RWPE2 (cell line): ENCODE measurements at regions not wholly inside any gene's neighbourhood (a gene's known extent, or its start where the extent isn't known, plus 50 kb on each side); places are given as distances from the start of the nearest gene placed in this dataset.

Experiments
- ATAC-seq: fragments of 200-7000 bp; cut with Tn5 transposase; 3 replicates; pipeline ENCODE4 v1.9.1; 2021; ENCODE audit warnings: low read depth
- DNase-seq: peaks from one replicate; pipeline ENCODE4 v3.0.0-alpha.2; 2020; ENCODE audit warnings: low spot score
- H3K27ac ChIP-seq: fragments of 450-650 bp; 2 replicates; pipeline ENCODE4 v1.5.1; 2017; ENCODE audit warnings: mild to moderate bottlenecking; ENCODE audit not compliant: poor library complexity, severe bottlenecking
- H3K27me3 ChIP-seq: fragments of 250-450 bp; sonication (Bioruptor Pico); 2 replicates; pipeline ENCODE4 v1.5.1; 2021; ENCODE audit warnings: mild to moderate bottlenecking, moderate library complexity; ENCODE audit not compliant: insufficient read depth, poor library complexity, severe bottlenecking
- H3K36me3 ChIP-seq: fragments of 250-450 bp; sonication (Bioruptor Pico); 2 replicates; pipeline ENCODE4 v1.5.1; 2020; ENCODE audit warnings: low read depth, mild to moderate bottlenecking, moderate library complexity
- H3K4me1 ChIP-seq: fragments of 250-450 bp; sonication (Bioruptor Pico); 2 replicates; pipeline ENCODE4 v1.5.1; 2021; ENCODE audit warnings: mild to moderate bottlenecking, moderate library complexity; ENCODE audit not compliant: insufficient read depth, poor library complexity, severe bottlenecking
- H3K4me3 ChIP-seq: fragments of 250-450 bp; sonication (Bioruptor Pico); 2 replicates; pipeline ENCODE4 v1.5.1; 2021; ENCODE audit warnings: mild to moderate bottlenecking, moderate library complexity; ENCODE audit not compliant: severe bottlenecking
- H3K9me3 ChIP-seq: fragments of 250-450 bp; sonication (Bioruptor Pico); 2 replicates; pipeline ENCODE4 v1.5.1; 2021; ENCODE audit warnings: mild to moderate bottlenecking, moderate library complexity; ENCODE audit not compliant: severe bottlenecking
- CTCF ChIP-seq: fragments of 450-650 bp; IDR thresholded peaks from one replicate; pipeline ENCODE4 v1.5.1; 2017; ENCODE audit warnings: mild to moderate bottlenecking, moderate library complexity; ENCODE audit not compliant: poor library complexity, severe bottlenecking

DNA sequence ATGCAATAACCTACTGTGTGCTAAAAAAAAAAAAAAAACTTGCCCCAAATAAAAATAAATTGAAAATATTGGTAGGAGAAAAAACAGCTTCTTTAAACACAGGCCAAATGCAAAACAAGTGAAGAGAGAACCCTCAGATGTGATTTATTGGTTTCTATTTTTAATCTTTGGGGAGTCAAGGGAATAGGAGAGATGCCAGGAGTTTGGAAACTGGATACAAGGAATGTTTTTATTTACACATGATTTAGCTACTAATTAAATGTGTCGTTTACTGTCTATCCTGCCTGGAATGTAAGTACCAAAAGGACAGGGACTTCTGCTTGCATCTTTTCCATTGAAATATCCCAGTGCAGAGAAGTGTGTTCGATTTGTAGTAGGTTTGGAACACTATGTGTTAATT, 810.7 kb downstream of the MAFB start:
- DNase-seq (no peak), ATAC-seq (no peak; the same call in 2 of the 3 replicates)
- Histone ChIP-seq H3K4me1 (peaks cover 10% of the 10 kb centered on the region), H3K27ac (peak overlapping the region; percentile 57), H3K4me3 (no peak overlapping the region), H3K36me3 (no peaks in the 10 kb centered on the region), H3K27me3 (no peaks in the 10 kb centered on the region), H3K9me3 (no peaks in the 10 kb centered on the region)
- no peak for TF ChIP-seq CTCF

DNA sequence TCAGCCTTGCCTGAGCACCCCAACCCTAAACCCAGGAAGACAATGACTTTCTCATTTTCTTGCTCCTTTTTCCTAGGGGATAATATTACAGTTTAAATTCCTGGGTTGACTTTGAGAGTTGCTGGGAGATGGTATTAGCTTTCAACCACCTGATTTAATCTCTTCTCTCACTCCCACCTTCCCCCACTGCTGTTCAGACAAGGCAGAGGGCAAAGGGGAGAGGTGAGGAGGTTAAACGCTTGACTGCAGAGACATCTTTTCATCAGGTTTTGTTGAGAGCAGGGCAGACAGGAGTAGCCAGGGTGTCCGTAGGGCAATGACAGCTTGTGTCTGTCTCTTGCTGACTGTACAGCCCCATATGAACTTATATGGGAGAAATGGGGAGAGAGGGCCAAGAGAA, 811.2 kb downstream of the MAFB start:
- no peak for ATAC-seq
- DNase-seq, result no peak
- Histone ChIP-seq H3K27ac (no peak overlapping the region), H3K4me1 (peaks cover 10% of the 10 kb centered on the region), H3K36me3 (no peaks in the 10 kb centered on the region), H3K9me3 (no peaks in the 10 kb centered on the region), H3K4me3 (no peak overlapping the region), H3K27me3 (no peaks in the 10 kb centered on the region)
- no peak for TF ChIP-seq CTCF

GRCh38 chr20:39876976-39877635, 811.9 kb downstream of the MAFB start:
- no peak overlapping the region for H3K4me3 ChIP-seq
- no peak for ATAC-seq
- no peaks in the 10 kb centered on the region for H3K9me3 ChIP-seq
- no peak for TF ChIP-seq CTCF
- H3K36me3 ChIP-seq, result no peaks in the 10 kb centered on the region
- no peak for DNase-seq
- H3K27ac ChIP-seq, result no peak overlapping the region
- H3K27me3 ChIP-seq, result no peaks in the 10 kb centered on the region
- peaks cover 10% of the 10 kb centered on the region for H3K4me1 ChIP-seq

- no peaks in the 10 kb centered on the region for H3K27me3 ChIP-seq
- no peaks in the 10 kb centered on the region for H3K9me3 ChIP-seq
- no peak for ATAC-seq
- no peak for TF ChIP-seq CTCF
- no peak overlapping the region for H3K4me3 ChIP-seq
- H3K36me3 ChIP-seq, result no peaks in the 10 kb centered on the region
- H3K27ac ChIP-seq, result no peak overlapping the region
- peaks cover 10% of the 10 kb centered on the region for H3K4me1 ChIP-seq
- no peak for DNase-seq
Observed at GRCh38 chr20:39875492-39876110, 813.4 kb downstream of the MAFB start.
